NCI-H82 (cell line): ENCODE measurements at regions not wholly inside any gene's neighbourhood (a gene's known extent, or its start where the extent isn't known, plus 50 kb on each side); places are given as distances from the start of the nearest gene placed in this dataset.
"Not testable (repeated sequence)": the region's sequence is repeated elsewhere in the genome, so short reads cannot be mapped to it uniquely, and the experiment has no call there.

Experiments
- DNase-seq: peaks from one replicate; lab custom pipeline; 2025; lab: John Stamatoyannopoulos, UW

- no peak for DNase-seq
Measured at GRCh38 chr12:113726254-113726819, 239.8 kb downstream of the RBM19 start.

- peak; percentile 56 for DNase-seq
Measured at GRCh38 chr12:113725557-113725876, 240.6 kb downstream of the RBM19 start.

- peak; percentile 69 for DNase-seq
Measured at GRCh38 chr12:113724794-113725556, 241.2 kb downstream of the RBM19 start.

GRCh38 chr12:113723631-113724030 is 242.5 kb downstream of the RBM19 start:
- no peak for DNase-seq

GRCh38 chr12:113722747-113723146 is 243.4 kb downstream of the RBM19 start:
- DNase-seq = no peak

- no peak for DNase-seq
Measured at GRCh38 chr12:113720629-113721028, 245.5 kb downstream of the RBM19 start.

GRCh38 chr12:113719911-113720591 is 246.1 kb downstream of the RBM19 start:
- no peak for DNase-seq

GRCh38 chr12:113713156-113713555 is 241.5 kb upstream of the LHX5 start:
- no peak for DNase-seq

GRCh38 chr12:113712481-113712880 is 240.8 kb upstream of the LHX5 start:
- DNase-seq = no peak

- DNase-seq = no peak
Measured at GRCh38 chr12:113710216-113710615, 238.5 kb upstream of the LHX5 start.

- no peak for DNase-seq
Measured at GRCh38 chr12:113709456-113709855, 237.8 kb upstream of the LHX5 start.

- DNase-seq = peak; percentile 88
Measured at GRCh38 chr12:113702836-113703235, 231.2 kb upstream of the LHX5 start.

- DNase-seq = no peak
Measured at GRCh38 chr12:113702276-113702675, 230.6 kb upstream of the LHX5 start.

GRCh38 chr12:113700943-113701342 is 229.3 kb upstream of the LHX5 start:
- DNase-seq = no peak

GRCh38 chr12:113699984-113700383 is 228.3 kb upstream of the LHX5 start:
- DNase-seq = not testable (repeated sequence)

GRCh38 chr12:113698510-113698858 is 226.8 kb upstream of the LHX5 start:
- DNase-seq = no peak

- DNase-seq = peak; percentile 99
Measured at GRCh38 chr12:113697651-113698509, 226.2 kb upstream of the LHX5 start.

GRCh38 chr12:113697104-113697503 is 225.4 kb upstream of the LHX5 start:
- DNase-seq = peak; percentile 43

- no peak for DNase-seq
Measured at GRCh38 chr12:113693693-113694092, 222.0 kb upstream of the LHX5 start.

GRCh38 chr12:113689047-113689610 is 217.5 kb upstream of the LHX5 start:
- no peak for DNase-seq

GRCh38 chr12:113688313-113688712 is 216.6 kb upstream of the LHX5 start:
- peak; percentile 41 for DNase-seq
